Cardiac fibroblast (primary cell): ENCODE measurements at regions not wholly inside any gene's neighbourhood (a gene's known extent, or its start where the extent isn't known, plus 50 kb on each side); places are given as distances from the start of the nearest gene placed in this dataset.
A peak's percentile ranks its signal among the peaks of the same experiment; 100 is the strongest.

Experiments used
- DNase-seq, 2 donors: peaks; one replicate each; pipeline versions ENCODE4 v3.0.0 to v3.0.0-alpha.2; 2010; ENCODE audit warnings: low read depth in 2 of 2
- H3K4me3 ChIP-seq, 2 donors: replicated peaks in 1 of 2; 1 replicate in 1 of 2; 2 replicates in 1 of 2; pipeline ENCODE4 v1.5.1; 2011; ENCODE audit warnings: low read depth in 2 of 2, low read length in 2 of 2, mild to moderate bottlenecking in 2 of 2, moderate library complexity in 1 of 2
- TF ChIP-seq, protein P1 (sequence below): IDR thresholded peaks from one replicate; pipeline ENCODE4 v1.5.1; 2011; ENCODE audit warnings: low read depth, mild to moderate bottlenecking, low read length, inconsistent platforms

DNA sequence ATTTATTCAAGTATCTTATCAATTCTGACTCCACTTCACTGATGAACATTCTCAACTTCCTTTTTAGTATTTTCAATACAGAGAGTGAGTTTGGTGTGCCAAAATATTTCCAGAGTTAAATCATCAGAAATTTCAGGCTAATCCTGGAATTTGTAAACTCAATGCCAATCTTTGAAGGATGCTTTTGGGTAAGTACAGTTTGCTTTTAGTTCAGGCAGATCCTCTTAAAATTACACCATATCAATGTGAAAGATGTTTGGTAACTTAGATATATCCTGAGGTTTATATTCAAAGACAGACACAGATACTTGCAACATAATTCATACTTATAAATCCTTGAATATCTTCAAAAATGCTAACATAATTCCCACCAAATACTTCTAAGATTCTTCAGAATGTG, 76.0 kb upstream of the FAM47B start:
- peak in 1 of 2 donors; percentile 44 for DNase-seq
- H3K4me3 ChIP-seq: no peak overlapping the region
- TF ChIP-seq, protein P1, sequence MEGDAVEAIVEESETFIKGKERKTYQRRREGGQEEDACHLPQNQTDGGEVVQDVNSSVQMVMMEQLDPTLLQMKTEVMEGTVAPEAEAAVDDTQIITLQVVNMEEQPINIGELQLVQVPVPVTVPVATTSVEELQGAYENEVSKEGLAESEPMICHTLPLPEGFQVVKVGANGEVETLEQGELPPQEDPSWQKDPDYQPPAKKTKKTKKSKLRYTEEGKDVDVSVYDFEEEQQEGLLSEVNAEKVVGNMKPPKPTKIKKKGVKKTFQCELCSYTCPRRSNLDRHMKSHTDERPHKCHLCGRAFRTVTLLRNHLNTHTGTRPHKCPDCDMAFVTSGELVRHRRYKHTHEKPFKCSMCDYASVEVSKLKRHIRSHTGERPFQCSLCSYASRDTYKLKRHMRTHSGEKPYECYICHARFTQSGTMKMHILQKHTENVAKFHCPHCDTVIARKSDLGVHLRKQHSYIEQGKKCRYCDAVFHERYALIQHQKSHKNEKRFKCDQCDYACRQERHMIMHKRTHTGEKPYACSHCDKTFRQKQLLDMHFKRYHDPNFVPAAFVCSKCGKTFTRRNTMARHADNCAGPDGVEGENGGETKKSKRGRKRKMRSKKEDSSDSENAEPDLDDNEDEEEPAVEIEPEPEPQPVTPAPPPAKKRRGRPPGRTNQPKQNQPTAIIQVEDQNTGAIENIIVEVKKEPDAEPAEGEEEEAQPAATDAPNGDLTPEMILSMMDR: no peak

DNA sequence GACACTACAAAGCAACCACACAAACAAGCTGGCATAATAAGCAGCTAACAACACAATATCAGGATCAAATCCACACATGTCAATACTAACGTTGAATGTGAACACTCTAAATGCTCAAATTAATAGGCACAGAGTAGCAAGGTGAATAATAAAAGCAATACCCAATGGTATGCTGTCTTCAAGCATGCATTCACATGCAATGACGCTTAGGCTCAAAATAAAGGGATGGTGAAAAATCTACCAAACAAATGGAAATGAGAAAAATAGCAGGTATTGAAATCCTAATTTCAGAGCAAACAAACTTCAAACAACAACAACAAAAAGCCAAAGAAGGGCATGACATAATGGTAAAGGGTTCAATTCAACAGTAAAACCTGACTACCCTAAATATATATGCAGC, 74.0 kb upstream of the FAM47B start:
- no peak for DNase-seq
- H3K4me3 ChIP-seq: no peak overlapping the region
- TF ChIP-seq, protein P1: no peak

DNA sequence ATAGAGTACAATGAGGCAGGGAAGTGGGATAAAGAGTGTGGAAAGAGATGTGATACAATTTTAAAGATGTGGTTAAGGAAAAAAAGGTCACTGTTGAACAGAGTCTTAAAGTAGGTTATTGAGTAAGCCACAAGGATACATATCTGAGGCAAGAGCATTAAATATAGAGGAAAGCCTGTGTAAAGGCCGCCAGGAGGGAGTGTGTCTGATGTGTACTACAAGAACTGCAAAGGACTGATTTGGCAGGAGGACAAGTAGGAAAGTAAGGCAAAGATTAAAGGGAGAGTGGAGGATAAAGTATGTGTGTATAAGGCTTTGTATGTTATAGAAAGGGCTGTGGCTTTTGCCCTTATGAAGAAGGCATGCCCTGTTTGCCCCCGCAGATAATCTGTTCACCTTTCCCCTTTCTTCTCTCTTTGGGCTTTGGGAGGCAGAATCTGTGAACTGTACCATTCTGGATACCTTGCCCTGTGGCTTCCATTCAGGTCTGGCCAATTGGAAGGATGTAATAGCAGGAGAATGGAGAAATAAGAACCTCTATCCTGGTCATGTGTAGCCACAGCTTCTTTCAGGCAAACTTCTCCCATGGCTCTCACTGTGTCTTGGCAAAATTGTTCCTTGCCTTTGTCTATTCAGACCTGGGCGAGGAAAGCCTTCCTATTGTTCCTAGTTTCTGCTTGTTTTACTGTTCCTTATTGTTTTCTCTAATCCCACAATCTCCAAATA, 68.9 kb upstream of the FAM47B start:
- no peak overlapping the region for H3K4me3 ChIP-seq
- TF ChIP-seq, protein P1: no peak
- peak; percentile 30 to 57 for DNase-seq

DNA sequence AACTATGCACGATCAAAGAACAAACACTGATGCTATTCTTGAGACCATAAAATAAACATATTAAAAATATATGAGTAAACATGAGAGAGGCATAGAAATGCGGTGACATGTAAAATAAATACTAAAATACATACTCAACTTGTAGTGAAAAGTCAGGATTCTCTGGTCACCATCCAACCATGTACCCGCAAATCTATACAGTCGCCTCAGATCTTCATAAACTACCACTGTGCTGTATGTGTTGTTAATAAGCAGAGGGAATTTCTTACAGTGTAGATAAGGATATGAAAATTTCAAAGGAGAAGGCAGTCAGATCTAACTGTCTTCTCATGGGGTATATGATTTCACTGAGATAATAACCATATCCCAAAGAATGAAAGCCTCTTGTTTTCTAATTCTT, 67.8 kb upstream of the FAM47B start:
- peak in 1 of 2 donors; percentile 19 for DNase-seq
- TF ChIP-seq, protein P1: no peak
- H3K4me3 ChIP-seq: no peak overlapping the region

DNA sequence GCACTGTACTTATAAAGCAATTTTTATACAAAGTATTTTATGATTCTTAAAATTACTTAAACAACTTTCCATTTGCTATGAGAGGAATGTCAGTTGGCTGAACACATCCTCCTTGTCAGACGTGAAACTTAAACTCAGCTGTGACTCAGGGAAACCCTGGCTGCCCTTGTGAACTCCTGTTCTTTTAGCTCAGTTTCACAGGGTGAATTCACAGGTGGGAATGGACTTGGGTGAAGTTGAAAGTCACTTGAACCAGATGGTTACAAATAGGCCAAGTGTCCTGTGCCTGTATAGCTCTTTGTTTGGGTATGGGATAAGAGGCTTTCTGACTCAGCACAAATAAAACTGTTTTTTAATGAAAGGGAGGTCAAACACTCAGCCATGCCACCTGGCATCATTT, 67.4 kb upstream of the FAM47B start:
- no peak overlapping the region for H3K4me3 ChIP-seq
- DNase-seq: peak; percentile 52 to 82
- TF ChIP-seq, protein P1: no peak

- DNase-seq: peak in 1 of 2 donors; percentile 58
- H3K4me3 ChIP-seq: no peak overlapping the region
- TF ChIP-seq, protein P1: no peak
Observed at GRCh38 chrX:34877436-34877835, 65.2 kb upstream of the FAM47B start.

DNA sequence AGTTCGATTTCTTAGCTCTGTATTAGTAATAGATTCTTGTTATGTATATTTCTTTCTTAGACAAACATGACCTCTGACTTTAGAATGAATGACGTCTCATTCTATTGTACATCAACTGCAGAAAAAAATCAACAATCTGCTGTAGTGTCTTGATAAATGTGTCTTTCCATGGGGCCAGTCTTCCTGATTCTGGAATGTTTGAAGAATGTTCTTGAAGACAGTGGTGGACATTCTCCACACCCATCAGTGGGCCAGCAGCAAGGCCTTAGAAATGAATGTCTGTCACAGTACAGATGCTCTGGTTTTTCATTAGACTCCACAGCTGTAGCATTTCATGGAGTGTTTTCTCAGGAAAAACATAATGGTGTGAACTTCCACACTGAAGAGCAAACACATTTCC, 63.2 kb upstream of the FAM47B start:
- H3K4me3 ChIP-seq: no peak overlapping the region
- TF ChIP-seq, protein P1: no peak
- DNase-seq: no peak
